HG03457 (cell line): ENCODE measurements at regions not wholly inside any gene's neighbourhood (a gene's known extent, or its start where the extent isn't known, plus 50 kb on each side); places are given as distances from the start of the nearest gene placed in this dataset.
"Not testable (repeated sequence)": the region's sequence is repeated elsewhere in the genome, so short reads cannot be mapped to it uniquely, and the experiment has no call there.

Experiments
- ATAC-seq: cut with Tn5 transposase; IDR thresholded peaks from one replicate; pipeline ENCODE4 v1.9.1; 2021; ENCODE audit warnings: moderate number of reproducible peaks; ENCODE audit not compliant: unreplicated experiment

GRCh38 chr16:18157854-18158253 is 178.7 kb downstream of the NPIPA8 start:
- ATAC-seq = not testable (repeated sequence)

- not testable (repeated sequence) for ATAC-seq
These were observed 183.7 kb downstream of the NPIPA8 start for GRCh38 chr16:18152832-18153231.

- not testable (repeated sequence) for ATAC-seq
These were observed 188.4 kb downstream of the NPIPA8 start for GRCh38 chr16:18148132-18148531.

GRCh38 chr16:18146601-18147142 is 189.9 kb downstream of the NPIPA8 start:
- ATAC-seq = not testable (repeated sequence)

- not testable (repeated sequence) for ATAC-seq
These were observed 194.5 kb downstream of the NPIPA8 start for GRCh38 chr16:18142066-18142465.

GRCh38 chr16:18136288-18136687 is 200.2 kb downstream of the NPIPA8 start:
- not testable (repeated sequence) for ATAC-seq

GRCh38 chr16:18135024-18135423 is 201.5 kb downstream of the NPIPA8 start:
- not testable (repeated sequence) for ATAC-seq

GRCh38 chr16:18131587-18131986 is 204.9 kb downstream of the NPIPA8 start:
- not testable (repeated sequence) for ATAC-seq

- ATAC-seq = not testable (repeated sequence)
These were observed 205.9 kb downstream of the NPIPA8 start for GRCh38 chr16:18130478-18131120.

GRCh38 chr16:18127033-18127432 is 209.5 kb downstream of the NPIPA8 start:
- ATAC-seq = not testable (repeated sequence)

GRCh38 chr16:18119092-18119491 is 217.4 kb downstream of the NPIPA8 start:
- not testable (repeated sequence) for ATAC-seq

GRCh38 chr16:18118684-18119083 is 217.9 kb downstream of the NPIPA8 start:
- not testable (repeated sequence) for ATAC-seq

- ATAC-seq = not testable (repeated sequence)
These were observed 218.5 kb downstream of the NPIPA8 start for GRCh38 chr16:18118071-18118470.

- ATAC-seq = not testable (repeated sequence)
These were observed 232.1 kb downstream of the NPIPA8 start for GRCh38 chr16:18104412-18104811.

- ATAC-seq = not testable (repeated sequence)
These were observed 235.5 kb downstream of the NPIPA8 start for GRCh38 chr16:18101077-18101476.

GRCh38 chr16:18092605-18093004 is 243.9 kb downstream of the NPIPA8 start:
- ATAC-seq = not testable (repeated sequence)

GRCh38 chr16:18080658-18081363 is 255.7 kb downstream of the NPIPA8 start:
- ATAC-seq = not testable (repeated sequence)

- not testable (repeated sequence) for ATAC-seq
These were observed 258.6 kb downstream of the NPIPA8 start for GRCh38 chr16:18077910-18078309.

GRCh38 chr16:18072161-18072560 is 264.4 kb downstream of the NPIPA8 start:
- ATAC-seq = no peak

- ATAC-seq = no peak
These were observed 266.9 kb downstream of the NPIPA8 start for GRCh38 chr16:18069683-18070082.

- no peak for ATAC-seq
These were observed 268.1 kb downstream of the NPIPA8 start for GRCh38 chr16:18068477-18068876.

- no peak for ATAC-seq
These were observed 273.8 kb downstream of the NPIPA8 start for GRCh38 chr16:18062713-18063112.
